Hypothalamus (tissue), 51 donors: ENCODE measurements at regions not wholly inside any gene's neighbourhood (a gene's known extent, or its start where the extent isn't known, plus 50 kb on each side); places are given as distances from the start of the nearest gene placed in this dataset.
"Not testable (repeated sequence)": the region's sequence is repeated elsewhere in the genome, so short reads cannot be mapped to it uniquely, and the experiment has no call there.

Source experiments
- DNase-seq, 51 donors: peaks; one replicate each; lab custom pipeline; 2025; lab: John Stamatoyannopoulos, UW

GRCh38 chrX:139475432-139475831, 55.1 kb upstream of the F9 start:
- DNase-seq, result no peak

DNA sequence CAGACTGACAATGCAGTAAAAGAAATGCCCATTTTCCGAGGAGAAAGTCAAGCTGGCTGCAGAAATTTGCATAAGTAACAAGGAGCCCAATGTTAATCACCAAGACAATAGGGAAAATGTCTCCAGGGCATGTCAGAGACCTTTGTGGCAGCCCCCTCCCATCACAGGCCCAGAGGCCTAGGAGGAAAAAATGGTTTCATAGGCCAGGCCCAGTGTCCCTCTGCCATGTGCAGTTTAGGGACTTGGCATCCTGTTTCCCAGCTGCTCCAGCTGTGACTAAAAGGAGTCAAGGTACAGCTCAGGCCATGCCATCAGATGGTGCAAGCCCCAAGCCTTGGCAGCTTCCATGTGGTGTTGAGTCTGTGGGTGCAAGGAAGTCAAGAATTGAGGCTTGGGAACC, 68.6 kb upstream of the F9 start:
- DNase-seq, result not testable (repeated sequence)

GRCh38 chrX:139454743-139455142, 75.8 kb upstream of the F9 start:
- DNase-seq, result no peak

DNA sequence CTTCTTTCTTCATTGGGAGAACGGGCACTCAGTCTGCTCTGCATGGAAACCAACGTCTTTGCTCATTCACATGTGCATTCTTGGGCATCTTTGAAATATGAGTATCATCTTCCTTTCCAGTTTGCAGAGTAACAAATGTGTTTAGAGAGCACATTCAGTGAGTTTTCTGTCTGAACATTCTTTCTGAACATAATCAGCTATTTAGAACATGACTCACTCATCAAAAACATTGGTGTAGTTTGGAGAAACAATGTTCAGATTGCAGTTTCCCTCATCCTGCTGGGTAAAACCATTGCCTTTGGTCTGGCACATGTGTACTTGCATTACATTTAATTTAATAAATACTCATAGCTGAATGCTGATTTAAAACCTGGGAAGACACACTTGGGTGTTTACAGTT, 81.5 kb upstream of the F9 start:
- no peak for DNase-seq

DNA sequence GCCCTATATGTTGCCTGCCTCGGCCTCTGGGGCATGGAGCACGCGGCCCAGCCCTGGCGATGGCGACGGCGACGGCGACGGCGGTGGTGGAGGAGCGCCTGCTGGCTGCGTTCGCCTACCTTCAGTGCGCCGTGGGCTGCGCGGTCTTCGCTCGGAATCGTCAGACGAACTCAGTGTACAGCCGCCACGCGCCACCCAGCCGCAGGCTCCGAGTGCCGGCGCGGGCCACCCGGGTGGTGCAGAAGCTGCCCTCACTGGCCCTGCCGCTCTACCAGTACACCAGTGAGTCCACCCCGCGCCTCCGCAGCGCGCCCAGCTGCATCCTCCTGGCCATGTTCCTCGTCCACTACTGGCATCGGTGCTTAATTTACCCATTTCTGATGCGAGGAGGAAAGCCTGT, 83.7 kb upstream of the F9 start:
- no peak for DNase-seq

- peak in 1 of 51 donors; percentile 0 for DNase-seq
Observed at GRCh38 chrX:139429913-139430312, 100.6 kb upstream of the F9 start.

- DNase-seq, result no peak
Observed at GRCh38 chrX:139423186-139423585, 107.4 kb upstream of the F9 start.

GRCh38 chrX:139398258-139398657, 132.3 kb upstream of the F9 start:
- DNase-seq, result not testable (repeated sequence)

DNA sequence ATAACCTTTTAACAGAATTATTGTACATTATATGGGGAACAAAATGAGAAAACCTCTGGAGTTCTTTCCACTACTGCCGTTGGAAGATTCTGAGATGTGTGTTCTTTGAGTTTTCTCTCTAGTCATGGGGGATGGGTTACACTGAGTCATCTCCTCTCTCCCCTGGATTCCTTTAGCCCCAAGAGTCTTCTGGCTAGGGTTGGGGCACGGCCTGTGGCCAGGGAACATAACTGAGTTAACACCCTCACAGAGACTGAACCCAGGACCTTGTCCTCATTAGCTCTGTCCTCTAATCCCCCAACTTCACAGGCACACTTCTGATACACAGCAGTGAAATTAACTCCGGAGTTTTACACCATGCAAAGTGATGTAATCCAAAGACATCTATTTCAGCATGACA, 142.3 kb upstream of the F9 start:
- DNase-seq, result no peak

DNA sequence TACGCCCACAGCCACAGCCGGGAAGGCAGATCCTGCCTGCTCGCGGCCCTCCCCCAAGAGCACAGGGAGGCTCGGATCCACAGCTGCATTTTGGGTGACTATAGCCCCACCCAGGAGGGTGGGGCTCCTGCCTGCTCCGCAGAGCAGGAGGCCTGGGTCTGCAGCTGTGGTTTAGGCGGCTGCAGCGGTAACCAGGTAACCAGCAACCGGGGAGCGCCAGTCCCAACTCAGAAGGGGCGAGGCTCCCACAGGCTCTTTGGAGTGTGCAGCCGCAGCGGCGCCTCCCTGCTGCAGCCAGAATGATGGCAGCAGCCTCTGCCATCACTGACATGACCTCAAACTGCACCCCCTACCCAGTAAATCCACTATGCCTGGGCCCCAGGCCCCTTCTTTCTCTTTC, 148.0 kb upstream of the F9 start:
- DNase-seq, result no peak

GRCh38 chrX:139376547-139376946, 154.0 kb upstream of the F9 start:
- DNase-seq, result not testable (repeated sequence)

- DNase-seq, result no peak
Observed at GRCh38 chrX:139360356-139360755, 170.2 kb upstream of the F9 start.

DNA sequence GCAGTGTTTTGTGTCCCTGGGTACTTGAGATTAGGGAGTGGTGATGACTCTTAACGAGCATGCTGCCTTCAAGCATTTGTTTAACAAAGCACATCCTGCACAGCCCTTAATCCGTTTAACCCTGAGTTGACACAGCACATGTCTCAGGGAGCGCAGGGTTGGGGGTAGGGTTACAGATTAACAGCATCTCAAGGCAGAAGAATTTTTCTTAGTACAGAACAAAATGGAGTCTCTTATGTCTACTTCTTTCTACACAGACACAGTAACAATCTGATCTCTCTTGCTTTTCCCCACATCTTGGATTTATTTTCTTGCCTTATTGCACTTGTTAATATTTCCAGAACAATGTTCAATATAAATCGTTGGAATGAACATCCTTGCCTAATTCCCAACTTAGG, 187.9 kb upstream of the F9 start:
- DNase-seq, result not testable (repeated sequence)

- DNase-seq, result not testable (repeated sequence)
Observed at GRCh38 chrX:139341855-139342593, 188.5 kb upstream of the F9 start.

DNA sequence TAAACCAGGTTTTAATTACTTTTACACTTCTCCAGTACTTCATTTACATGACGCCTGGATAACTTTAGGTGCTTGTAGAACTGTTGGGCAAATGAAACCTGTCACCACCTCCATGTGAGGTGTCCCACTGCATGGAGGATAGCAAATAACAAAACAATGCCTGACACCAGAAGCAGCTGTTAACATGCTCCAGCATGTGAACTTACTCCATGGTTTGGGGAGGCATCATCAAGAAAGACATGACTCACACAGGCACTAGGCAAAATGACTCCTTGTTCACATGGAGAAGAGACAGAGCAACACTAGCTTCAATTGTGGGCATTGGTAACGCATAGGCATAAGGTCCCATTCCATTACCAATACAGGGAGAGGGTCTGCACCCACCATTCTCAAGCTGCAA, 198.1 kb upstream of the F9 start:
- no peak for DNase-seq

GRCh38 chrX:139327355-139327754, 203.2 kb upstream of the F9 start:
- DNase-seq, result no peak

- no peak for DNase-seq
Observed at GRCh38 chrX:139324756-139325155, 205.8 kb upstream of the F9 start.

GRCh38 chrX:139320661-139321354, 209.7 kb upstream of the F9 start:
- not testable (repeated sequence) for DNase-seq

DNA sequence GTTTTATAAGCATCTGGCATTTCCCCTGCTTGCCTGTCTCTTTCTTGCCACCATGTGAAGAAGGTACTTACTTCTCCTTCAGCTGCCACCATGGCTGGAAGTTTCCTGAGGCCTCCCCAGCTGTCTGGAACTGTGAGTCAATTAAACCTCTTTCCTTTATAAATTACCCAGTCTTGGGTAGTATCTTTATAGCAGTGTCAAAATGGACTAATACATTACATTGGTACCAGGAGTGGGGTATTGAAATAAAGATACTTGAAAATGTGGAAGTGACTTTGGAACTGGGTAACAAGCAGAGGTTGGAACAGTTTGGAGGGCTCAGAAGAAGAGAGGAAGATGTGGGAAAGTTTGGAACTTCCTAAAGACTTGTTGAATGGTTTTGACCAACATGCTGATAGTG, 223.9 kb upstream of the F9 start:
- DNase-seq, result not testable (repeated sequence)

DNA sequence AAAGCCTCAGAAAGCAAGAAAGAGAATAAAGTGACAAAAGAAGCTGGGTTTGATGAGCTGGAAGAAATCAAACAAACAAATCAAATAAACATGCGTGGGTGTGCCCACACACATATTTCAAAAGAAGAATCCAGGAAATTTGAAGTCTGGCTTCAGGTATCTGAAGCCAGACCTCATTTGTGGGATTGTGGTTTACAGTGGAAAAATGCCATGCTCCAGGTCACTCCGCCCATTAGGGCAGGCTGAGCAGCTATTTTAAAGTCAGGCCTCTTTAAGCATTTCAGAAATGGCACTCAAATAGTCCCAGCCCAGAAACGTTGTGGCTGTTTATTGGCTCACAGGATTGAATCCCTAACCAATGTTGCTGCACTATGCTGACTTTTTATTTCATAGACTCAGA, 226.1 kb upstream of the F9 start:
- no peak for DNase-seq

GRCh38 chrX:139299309-139299708, 231.2 kb upstream of the F9 start:
- DNase-seq, result no peak

DNA sequence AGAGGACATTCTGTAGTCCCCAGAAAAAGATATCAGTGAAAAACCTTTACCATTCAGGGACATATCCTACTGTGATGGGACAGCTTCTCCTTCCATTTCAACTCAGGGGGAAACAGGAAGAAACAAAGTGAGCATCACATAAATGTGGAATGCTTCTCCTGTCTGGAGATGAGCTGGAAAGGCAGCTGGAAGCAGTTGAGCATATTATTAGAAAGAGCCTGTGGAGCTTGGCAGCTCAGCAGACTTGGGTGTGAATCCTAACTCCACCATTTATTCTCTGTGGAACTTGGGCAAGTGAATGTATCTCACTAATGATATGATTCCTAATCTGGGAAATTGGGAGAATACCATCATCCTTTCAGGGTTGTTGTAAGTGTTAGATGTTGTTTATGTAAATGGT, 232.1 kb upstream of the F9 start:
- DNase-seq, result no peak
